ENCODE measurements at regions not wholly inside any gene's neighbourhood (a gene's known extent, or its start where the extent isn't known, plus 50 kb on each side); places are given as distances from the start of the nearest gene placed in this dataset.

DNA sequence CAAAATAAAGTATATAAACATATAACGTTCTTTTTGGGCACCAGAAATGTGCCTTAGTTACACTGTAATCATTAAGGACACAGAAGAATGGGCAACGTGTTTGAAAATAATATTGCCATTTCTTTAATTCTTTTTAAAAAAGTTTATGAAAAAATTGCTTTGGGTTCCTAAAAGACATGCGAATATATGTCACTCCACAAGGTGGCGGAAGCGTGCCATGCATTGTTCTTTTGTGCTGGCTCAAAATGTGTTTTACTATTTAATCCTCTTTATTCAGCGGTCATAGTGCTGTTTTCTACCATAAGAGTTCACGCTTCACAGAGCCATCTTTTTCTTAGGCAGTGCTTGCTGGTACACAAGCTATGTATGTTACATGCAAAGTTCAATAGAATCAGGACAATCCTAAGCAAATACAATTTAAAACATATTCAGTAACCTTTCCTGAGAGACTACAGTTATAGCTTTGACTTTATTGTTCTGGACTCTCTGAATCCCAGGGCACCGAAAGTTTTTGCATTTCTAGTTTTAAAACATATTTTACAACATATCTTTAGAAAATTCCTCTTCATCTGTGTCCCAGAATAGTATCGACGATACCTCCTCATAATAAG is 147.8 kb upstream of the ERBB4 start:
- DNase-seq, result peak; percentile 24

DNA sequence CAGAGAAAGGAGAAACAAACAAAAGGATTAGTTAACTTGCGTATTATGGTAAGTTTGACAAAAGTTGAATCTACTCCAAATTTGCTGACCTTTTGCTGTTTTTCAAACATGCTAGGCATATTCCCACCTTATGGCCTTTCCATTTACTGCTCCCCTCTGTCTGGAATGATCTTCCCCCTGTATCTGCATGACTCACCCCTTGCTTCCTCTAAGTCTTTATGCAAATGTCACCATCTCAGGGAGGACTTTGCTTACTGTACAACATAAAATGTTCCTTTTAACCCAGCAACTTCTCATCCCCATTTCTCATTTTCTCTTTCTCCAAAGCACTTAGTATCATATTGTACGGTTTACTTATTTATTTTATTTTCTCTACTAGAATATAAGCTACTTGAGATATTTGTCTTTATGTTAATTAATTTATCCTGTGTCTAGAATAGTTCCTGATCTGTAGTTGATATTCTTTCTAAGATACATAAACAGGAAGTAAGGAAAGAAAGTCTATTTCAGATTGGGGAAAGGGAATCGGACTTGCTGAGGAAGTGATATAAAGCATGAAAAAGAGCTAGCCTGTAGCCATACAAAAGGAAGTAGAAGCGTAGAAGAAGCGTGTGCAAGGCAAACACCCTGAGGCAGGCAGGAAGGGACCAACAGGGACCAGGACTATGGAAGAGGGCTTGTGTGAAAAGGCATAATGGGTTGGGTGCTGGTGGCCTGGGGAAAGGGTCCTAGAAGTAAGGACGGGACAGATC is 144.9 kb upstream of the ERBB4 start:
- peak; percentile 13 for DNase-seq

DNA sequence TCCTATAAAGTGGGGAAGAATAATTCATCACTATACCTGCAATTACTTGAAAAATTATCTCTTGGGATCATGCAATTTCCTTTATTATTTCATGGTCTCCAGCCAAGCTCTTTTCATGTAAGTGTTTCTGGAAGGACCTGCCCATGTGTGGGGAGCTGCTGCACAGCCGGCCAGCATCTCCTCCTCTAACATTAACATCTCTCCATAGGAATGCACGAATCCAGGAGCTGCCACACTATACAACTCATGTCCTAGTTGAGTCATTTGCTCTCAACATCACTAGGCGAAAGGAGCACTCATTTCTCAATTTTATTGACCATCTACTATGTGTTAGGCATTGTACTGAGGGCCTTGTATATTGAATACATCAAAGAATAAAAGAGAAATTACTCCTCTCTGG is 144.3 kb upstream of the ERBB4 start:
- DNase-seq, result no peak

DNA sequence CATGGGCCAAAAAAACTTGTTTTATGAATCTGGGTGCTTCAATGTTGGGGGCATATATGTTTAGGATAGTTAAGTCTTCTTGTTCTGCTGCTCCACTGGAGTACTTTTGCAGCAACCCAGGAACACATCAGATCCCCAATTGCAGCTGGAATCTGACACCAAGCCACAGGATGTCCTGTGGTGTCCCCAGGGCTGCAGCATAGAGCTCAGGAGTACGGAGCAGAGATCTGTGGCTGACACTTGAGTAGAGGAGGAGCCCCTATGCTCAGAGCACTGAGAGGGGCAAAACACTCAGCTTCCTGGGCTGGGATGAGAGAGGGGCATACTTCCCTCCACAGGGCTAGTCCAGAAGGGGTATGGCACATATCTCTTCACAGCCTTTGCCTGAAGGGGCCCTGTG is 138.9 kb upstream of the ERBB4 start:
- DNase-seq, result no peak

DNA sequence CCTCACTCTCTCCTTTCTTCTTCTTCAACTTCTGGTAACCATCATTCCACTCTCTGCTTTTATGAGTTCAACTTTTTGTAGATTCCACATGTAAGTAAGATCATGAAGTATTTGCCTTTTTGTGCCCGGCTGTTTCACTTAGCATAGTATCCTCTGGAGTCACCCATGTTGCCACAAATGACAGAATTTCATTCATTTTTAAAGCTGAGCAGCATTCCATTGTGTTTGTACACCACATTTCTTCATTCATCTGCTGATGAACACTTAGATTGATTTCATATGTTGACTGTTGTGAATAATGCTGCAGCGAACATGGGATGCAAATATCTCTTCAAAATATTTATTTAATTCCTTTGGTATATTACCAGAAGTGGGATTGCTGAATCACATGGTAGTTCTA is 133.6 kb upstream of the ERBB4 start:
- no peak for DNase-seq

DNA sequence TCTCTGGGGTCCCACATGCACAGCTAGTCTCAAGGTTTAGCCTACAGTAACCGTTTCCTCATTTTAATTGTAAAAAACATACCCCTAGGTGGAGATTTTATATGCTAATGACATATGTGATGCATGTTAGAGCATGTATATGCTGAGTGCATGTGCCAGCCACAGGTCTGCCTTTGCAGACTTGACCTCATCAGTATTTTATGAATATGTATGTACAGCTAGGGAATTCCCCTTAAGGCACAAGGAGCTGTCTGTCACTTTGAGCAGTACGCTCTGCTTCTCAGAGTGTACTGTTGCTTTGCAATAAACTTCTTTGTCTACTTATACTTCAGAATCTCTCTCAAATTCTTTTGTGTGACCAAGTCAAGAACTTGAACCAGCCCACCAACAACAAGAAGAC is 131.2 kb upstream of the ERBB4 start:
- DNase-seq, result no peak

DNA sequence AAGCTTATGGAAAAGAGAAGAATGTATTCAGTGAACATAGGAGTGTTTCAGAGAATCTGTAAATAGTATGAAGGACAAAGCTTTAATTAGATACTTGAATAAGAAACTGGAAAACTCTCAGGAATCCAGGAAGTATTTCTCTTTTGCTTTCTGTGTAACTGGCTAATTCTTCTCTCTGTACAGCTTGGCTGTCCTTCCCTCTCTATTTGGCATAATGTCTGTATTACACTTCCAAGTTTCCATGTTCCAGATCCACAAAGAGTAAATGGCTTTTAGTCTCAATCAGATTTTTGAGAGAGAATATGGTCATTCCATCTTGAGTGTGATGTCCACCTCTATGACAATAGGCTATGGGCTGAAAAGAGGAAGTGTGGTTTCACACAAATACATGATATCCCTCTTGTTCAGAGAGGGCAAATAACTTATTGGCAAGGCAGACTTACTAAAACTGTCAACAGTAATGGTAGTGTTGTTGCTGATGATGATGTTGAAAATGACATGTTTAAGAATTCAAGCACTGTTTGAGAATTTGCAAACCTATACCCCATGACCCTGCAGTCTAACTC is 129.2 kb upstream of the ERBB4 start:
- DNase-seq, result peak; percentile 10

DNA sequence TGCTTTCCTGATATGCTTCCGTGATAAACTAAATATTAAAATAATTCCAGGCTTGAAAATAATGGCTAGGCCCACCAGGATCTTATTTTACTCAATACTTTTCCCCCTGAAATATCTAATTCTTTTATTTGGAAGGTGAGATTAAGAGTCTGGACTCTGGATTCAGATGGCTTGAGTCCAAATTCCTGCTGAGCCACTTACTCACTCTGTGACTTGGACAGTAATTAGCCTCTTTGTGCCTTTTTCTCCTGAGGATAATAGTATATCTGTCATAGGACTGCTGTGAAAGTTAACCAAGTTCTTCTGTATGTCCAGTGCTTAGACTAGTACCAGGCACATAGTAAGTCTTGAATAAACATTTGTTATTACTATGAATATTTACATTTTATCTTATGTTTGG is 127.3 kb upstream of the ERBB4 start:
- no peak for DNase-seq

DNA sequence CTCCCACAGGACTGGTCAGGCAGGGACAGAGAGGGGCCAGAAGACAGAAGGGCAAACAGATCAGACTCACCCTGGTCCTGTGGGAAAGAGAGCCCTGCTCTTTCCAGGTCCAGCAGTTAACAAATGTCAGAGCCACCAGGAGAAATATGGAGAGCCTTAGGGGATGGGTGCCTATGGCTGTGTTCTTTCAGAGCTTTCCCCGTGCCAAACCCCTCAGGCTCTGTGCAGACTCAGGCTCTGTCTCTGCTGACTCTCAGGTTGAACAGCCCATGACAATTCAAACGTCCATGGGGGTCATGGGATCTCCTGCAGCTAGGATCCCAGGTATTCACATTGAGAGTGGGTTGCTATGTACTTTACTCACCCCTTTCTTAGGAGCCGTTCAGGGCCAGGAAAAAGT is 120.8 kb upstream of the ERBB4 start:
- no peak for DNase-seq

DNA sequence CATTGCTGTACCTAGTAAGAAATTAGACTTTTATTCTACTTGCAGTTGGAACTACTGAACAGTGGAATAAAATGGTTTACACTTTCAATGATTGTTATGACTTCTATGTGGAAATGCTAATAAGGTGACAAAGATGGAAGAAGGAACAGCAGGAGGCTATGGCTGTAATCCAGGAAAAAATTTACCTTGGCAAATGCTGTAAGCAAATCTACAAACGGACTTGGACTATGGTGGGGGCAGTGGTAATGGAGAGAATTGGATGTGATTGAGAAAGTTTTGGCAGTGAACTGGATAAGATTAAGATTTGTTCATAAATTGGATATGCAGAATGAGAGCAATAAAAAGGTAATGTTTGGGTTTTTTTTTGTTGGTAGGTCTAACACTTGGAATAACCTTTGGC is 111.0 kb upstream of the ERBB4 start:
- no peak for DNase-seq

DNA sequence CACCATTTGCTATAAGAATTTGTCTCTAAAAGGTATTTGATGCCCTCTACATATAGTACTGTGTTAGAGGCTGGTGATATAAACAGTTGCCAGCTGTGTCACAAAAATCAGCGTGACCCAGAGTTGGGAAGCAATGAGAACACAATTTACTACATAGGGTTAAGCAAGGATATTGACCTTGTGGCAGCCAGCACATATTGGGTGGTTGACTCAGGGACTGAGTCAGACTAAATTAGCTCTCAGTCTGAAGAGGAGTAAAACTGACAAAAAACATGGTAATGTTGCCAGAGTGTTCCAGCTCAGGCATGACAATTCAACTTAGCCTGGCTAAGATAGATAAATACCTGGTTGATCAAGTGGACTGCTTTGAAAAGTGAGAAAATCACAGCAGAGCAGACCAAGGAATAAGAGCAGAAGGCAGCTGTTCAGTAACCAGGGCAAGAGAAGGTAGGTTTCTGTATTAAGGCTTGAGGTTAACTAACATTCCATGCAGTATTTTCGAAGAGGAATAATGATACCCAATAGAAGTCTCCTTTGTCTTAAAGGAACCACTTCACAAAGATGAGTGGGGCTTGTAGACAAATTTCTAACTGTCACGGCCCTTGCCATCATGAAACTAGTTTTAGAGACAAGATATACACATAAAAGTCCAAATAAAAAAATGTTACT is 108.2 kb upstream of the ERBB4 start:
- DNase-seq, result no peak

DNA sequence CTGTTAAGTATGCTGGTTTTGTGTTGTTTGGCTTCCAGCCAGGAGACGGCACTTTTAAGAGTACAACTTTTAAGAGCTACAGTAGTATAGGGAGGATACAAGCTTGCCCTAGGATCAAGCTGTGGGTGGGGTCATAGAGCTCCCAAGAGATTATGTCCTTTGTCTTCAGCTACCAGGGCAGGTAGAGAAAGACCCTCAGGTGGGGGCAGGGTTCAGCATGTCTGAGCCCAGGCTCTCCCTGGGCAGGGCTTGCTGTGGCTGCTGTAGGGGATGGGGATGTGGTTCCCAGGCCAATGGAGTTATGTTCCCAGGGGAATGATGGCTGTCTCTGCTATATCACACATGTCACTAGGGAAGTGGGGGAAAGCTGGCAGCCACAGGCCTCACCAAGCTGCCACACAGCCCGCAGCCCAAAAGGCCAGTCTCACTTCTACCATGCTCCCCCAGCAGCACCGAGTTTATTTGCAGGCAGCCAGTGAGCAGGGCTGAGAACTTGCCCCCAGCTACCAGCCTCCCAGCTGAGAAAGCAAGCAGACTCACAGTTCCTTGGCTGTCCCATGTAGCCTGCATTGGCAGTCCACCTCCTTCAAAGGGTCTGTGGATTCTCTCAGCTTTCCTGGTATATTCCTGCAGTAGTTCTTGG is 105.7 kb upstream of the ERBB4 start:
- no peak for DNase-seq

DNA sequence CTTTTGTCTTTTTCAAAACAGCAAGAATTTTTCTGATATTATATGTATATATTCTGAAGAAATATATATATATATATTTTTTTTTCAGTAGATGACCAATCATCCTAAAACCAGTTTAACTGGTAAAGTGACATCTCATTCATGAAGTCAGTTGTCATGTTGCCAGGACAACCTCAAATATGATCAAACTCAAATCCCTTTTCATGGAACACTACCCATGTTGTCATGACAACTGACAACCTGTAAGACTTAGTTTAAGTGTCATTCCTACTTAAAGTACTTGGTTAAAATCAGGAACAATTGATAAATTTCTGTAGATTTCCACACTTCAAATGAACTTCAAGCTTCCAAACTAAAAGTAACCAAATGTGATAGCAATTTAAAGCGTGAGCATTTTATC is 101.8 kb upstream of the ERBB4 start:
- no peak for DNase-seq

DNA sequence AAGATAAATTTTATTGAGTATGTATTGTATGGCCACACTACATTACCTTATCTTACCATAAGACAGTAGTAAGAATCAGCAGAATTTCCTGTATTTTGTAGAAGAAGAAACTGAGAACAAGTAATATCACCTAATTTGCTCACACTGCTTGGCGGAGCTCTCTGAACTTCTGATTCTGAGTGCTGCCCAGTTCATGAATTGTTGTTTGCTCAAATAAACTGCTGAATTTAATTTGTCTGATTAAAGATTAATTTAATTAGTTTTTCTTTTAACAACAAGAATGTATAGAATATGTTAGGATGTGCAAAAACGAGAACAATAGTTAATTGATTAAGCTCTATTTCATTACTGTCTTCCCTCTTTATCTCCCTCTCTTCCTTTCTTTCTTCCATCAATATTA is 100.1 kb upstream of the ERBB4 start:
- no peak for DNase-seq

DNA sequence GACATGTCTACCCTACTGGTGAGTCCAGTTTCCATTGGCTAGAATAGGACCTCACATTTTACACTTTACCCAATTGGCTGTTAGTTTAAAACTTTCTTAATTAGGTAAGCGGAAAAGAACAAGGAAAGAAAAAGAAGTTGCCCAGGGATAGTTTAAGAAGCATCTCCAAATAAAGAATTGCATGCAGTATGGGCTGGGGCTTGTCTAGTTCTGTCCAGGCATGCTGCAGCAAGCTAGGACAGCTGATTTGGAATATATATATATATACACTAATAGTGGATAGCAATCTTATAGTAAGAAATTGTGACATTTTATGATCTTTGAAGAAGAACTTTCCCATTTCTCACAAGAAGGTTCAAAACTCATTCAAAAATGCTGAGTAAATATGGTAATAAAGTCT is 90.0 kb upstream of the ERBB4 start:
- DNase-seq, result no peak

DNA sequence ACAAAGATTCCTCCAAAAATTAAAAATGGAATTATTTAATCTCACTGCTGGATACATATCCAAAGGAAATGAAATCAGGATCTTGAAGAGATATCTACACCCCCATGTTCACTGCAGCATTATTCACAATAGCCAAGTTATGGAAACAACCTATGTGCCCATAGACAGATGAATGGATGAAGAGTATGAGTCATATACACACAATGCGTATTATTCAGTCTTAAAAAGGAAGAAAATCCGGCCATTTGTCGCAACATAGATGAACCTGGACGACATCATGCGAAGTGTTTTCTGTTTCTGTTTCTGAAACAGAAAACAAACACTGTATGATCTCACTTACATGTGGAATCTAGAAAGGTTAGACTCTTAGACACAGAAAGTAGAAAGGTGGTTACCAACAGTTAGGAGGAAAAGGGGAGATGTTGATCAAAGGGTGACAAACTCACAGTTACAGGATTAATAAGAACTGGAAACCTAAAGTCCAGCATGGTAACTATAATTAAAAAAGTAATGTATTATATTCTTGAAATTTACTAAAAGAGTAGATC is 87.8 kb upstream of the ERBB4 start:
- no peak for DNase-seq

DNA sequence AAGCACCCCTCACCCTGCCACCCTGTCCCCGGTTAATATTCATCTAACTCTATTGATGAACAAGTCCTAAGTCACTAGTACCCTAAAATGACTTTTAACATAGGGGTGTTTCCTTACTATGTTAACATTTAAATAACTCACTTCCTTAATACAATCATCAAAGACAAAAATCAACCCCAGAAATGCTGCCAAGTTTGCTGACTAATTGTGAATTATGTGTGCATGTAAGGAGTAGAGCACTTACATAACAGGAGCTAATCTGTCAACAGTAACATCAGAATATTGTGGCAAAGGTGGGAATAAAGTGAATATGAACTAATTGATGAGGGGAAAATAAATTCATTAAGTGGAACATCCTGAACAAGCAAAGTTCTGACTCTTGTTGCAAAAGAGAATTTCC is 81.4 kb upstream of the ERBB4 start:
- no peak for DNase-seq

DNA sequence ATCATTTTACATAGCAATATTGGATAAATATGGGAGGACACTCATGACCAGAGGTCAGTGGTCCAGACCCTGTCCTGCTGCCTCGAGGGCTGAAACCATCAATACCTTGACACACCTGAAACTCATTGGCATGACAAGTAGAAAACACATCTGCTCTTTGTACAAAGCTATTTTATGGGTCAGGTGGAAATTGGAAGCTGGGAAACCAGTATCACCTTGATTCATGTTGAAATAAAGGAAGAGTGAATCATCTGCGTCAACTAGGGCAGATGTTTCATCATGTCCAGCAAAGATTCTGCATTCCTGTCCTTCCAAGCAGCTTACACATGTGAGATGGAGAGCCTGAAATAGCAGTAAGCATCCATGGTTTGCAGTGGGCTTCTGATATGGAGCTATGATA is 80.0 kb upstream of the ERBB4 start:
- DNase-seq, result no peak

DNA sequence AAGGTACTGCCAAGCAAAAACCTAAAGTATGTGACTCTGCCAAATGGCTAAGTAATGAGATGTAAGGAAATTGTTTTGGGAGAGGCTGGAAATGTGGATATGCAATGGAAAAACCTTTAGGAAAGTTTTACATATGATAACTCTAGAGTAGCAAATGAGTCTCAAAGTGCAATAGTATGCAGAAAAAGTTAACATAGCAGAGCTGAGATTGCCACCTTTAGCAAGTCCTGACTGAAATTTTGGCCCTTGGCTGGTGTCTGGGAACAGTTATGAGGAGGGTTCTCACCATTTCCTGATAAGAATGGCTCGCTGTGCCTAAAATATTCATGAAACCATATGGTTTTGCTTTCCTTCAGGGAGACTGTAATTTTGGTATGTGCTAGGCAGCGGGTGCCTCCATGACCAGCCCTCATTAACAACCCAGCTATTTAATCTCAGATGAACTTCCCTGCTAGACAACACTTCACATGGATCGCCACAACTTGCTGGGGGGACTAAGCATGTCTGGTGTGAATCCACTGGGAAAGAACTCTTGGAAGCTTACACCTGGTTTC is 72.3 kb upstream of the ERBB4 start:
- no peak for DNase-seq

DNA sequence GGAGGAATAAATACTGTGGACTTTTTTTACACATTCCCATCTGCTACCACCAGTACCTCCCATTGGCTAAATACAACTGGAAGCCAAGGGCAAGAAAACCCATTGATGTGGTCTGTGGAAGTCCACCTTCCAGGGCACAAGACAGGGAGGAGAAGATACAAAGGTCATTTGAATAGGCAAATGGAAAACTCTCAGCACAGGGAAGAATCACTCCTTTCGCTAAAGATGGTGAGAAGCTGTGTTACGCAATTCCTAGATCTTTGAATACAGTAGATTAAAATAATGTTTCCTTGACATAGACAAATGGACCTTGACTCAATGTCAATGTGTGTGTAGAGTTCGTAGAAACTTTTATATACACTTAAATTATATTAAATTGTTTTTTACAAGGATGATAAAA is 70.9 kb upstream of the ERBB4 start:
- DNase-seq, result no peak

DNA sequence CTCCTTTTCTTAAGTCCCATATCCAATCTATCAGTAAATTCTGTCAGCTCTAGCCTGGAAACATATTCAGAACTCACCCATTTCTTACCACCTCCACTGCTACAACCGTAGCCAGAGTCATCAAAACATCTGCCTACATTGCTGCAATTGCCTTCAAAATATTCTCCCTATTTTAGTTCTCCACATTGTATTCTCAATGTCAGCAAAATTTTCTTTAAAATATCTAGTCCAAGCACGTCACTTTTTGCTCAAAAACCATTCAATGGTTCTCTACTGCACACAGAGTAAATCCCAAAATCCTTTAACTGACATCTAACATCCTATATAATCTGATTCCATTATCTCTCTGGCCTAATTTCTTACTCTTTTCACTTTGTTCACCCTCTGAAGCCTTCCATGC is 68.5 kb upstream of the ERBB4 start:
- no peak for DNase-seq

DNA sequence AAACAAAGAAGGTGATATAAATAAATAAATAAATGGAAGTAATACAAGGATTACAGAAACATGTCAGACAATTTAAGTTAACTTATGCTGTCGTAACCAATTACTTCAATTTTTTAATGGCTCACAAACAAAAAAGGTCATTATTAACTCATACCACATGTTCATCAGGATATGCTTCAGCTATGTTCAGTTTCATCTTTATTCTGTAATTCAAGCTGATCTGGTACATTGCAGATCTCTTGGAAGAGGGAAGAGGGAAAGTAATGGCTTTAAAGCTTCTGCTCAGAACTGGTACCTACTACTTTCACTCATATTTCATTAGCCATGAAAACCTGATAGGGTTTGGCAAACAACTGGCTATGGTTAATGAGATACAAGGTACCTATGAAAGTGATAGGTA is 67.6 kb upstream of the ERBB4 start:
- no peak for DNase-seq

DNA sequence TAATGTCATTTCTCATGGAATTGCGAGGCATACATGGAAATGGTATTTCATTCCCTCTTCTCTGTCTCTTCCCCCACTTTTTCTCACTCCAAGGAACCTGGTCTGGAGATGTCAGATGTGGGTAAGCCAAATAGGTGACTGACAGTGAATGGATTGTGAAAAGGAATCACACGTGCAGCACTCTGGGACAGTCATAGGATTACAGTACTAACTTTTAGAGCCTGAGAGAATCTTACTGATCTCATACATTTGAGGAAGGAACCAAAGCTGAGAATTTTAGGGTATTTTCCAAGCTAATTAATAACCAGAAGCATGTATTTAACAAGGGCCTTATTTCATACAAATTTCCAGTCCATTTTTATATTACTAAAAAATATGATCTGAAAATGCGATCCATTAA is 58.1 kb upstream of the ERBB4 start:
- no peak for DNase-seq
